HepG2 (cell line): ENCODE measurements at regions not wholly inside any gene's neighbourhood (a gene's known extent, or its start where the extent isn't known, plus 50 kb on each side); places are given as distances from the start of the nearest gene placed in this dataset.

Source experiments
- ATAC-seq: fragments of 200-7000 bp; cut with Tn5 transposase; 3 replicates; pipeline ENCODE4 v1.9.1; 2020; ENCODE audit warnings: mild to moderate bottlenecking, moderate library complexity
- BruUV-seq: library from RNA; stranded (reverse); fragments of 400-500 nt; replicated peaks from 2 replicates; lab custom pipeline; 2021; lab: Mats Ljungman, UMichigan
- CTCF ChIA-PET: fragments of 300-600 bp; formaldehyde crosslinking; extraction: SDS; loops from one replicate; lab custom pipeline; 2021; ENCODE audit warnings: low total read pairs, inconsistent platforms, low intra/inter-chr PET ratio; lab: Yijun Ruan, JAX
- POLR2A ChIA-PET: fragments of 350-600 bp; sonication (Branson Sonifier 250); formaldehyde crosslinking; loops from one replicate; lab custom pipeline; 2020; ENCODE audit warnings: antibody characterized with exemption, inconsistent platforms; lab: Yijun Ruan, JAX
- DNase-seq: peaks from one replicate; pipeline ENCODE4 v3.0.0-alpha.2; 2015; ENCODE audit warnings: low spot score
- FAIRE-seq: peaks from 3 replicates; lab custom pipeline; 2011; peaks lifted over from hg19 to GRCh38; lab: Jason Lieb, UNC
- H2AFZ ChIP-seq: one replicate; pipeline ENCODE4 v1.6.1; 2011; ENCODE audit warnings: low read length, inconsistent platforms
- H3K27ac ChIP-seq: fragments of 300-600 bp; 3 replicates; pipeline ENCODE4 v1.8.0; 2011; ENCODE audit warnings: mixed run types, mild to moderate bottlenecking, mixed read lengths, low read length, inconsistent platforms; ENCODE audit not compliant: insufficient read depth; ENCODE audit errors: extremely low read length
- H3K27me3 ChIP-seq, 2 experiments: fragments of 200-600 bp in 1 of 2; 2 replicates in 1 of 2; 3 replicates in 1 of 2; pipeline versions ENCODE4 v1.6.0 to v1.8.0; 2011; ENCODE audit warnings: low read length in 2 of 2, mild to moderate bottlenecking in 2 of 2, moderate library complexity in 2 of 2, inconsistent platforms in 1 of 2; ENCODE audit not compliant: insufficient read depth in 2 of 2, control insufficient read depth in 1 of 2
- H3K36me3 ChIP-seq, 2 experiments: fragments of 200-600 bp in 1 of 2; replicated peaks in 1 of 2; 2 replicates in 1 of 2; 3 replicates in 1 of 2; pipeline versions ENCODE4 v1.5.1 to v1.8.0; 2011; ENCODE audit warnings: low read length in 2 of 2, inconsistent platforms in 1 of 2; ENCODE audit not compliant: insufficient read depth in 2 of 2, control insufficient read depth in 1 of 2
- H3K4me1 ChIP-seq: 2 replicates; pipeline ENCODE4 v1.5.1; 2012; ENCODE audit warnings: low read length, inconsistent platforms; ENCODE audit not compliant: insufficient read depth
- H3K4me2 ChIP-seq: 2 replicates; pipeline ENCODE4 v1.6.0; 2011; ENCODE audit warnings: low read depth, low read length, inconsistent platforms
- H3K4me3 ChIP-seq, 3 experiments: fragments of 200-600 bp in 1 of 3; sonication (generic), shearing (Covaris generic) in 1 of 3; replicated peaks in 1 of 3; 2 replicates each; pipeline ENCODE4 v1.5.1; 2011 to 2016; ENCODE audit warnings: low read length in 3 of 3, inconsistent platforms in 2 of 3, low read depth in 2 of 3, mild to moderate bottlenecking in 2 of 3, control low read depth in 1 of 3, mixed read lengths in 1 of 3; ENCODE audit not compliant: insufficient read depth in 1 of 3
- H3K79me2 ChIP-seq: one replicate; pipeline ENCODE4 v1.6.1; 2011; ENCODE audit warnings: low read length, inconsistent platforms; ENCODE audit not compliant: insufficient read depth
- H3K9ac ChIP-seq: 2 replicates; pipeline ENCODE4 v1.6.0; 2011; ENCODE audit warnings: mild to moderate bottlenecking, low read depth, low read length, inconsistent platforms; ENCODE audit not compliant: insufficient read depth
- H3K9me3 ChIP-seq: 2 replicates; pipeline ENCODE4 v1.5.1; 2012; ENCODE audit warnings: mild to moderate bottlenecking, low read length
- H4K20me1 ChIP-seq: 2 replicates; pipeline ENCODE4 v1.6.0; 2011; ENCODE audit warnings: inconsistent platforms, mild to moderate bottlenecking, low read length, moderate library complexity; ENCODE audit not compliant: insufficient read depth
- AGO2 ChIP-seq: fragments of 200-400 bp; formaldehyde crosslinking; optimal IDR thresholded peaks from 2 replicates; pipeline ENCODE3; 2017; ENCODE audit warnings: mild to moderate bottlenecking, low read depth, low read length, moderate library complexity
- HOXA9 ChIP-seq: sonication (generic); formaldehyde crosslinking; IDR thresholded peaks from 2 replicates; pipeline ENCODE4 v1.8.1; 2022; ENCODE audit warnings: missing genetic modification reagents, mild to moderate bottlenecking, moderate library complexity, borderline replicate concordance
- ISL2 ChIP-seq: sonication (generic); formaldehyde crosslinking; IDR thresholded peaks from 2 replicates; pipeline ENCODE4 v1.5.0; 2020; ENCODE audit warnings: missing genetic modification reagents
- JUNB ChIP-seq: sonication (generic); formaldehyde crosslinking; IDR thresholded peaks from 2 replicates; pipeline ENCODE4 v1.8.0; 2022; ENCODE audit warnings: missing genetic modification reagents, mild to moderate bottlenecking, borderline replicate concordance
- KLF9 ChIP-seq: IDR thresholded peaks from 2 replicates; pipeline ENCODE4 v1.6.1; 2016; ENCODE audit warnings: low read depth
- KMT2B ChIP-seq: IDR thresholded peaks from 2 replicates; pipeline ENCODE4 v1.6.1; 2016; ENCODE audit warnings: missing genetic modification reagents, missing compliant biosample characterization
- MATR3 ChIP-seq: sonication (generic); formaldehyde crosslinking; IDR thresholded peaks from 2 replicates; pipeline ENCODE4 v1.4.0; 2020; ENCODE audit warnings: missing genetic modification reagents
- NFKBIZ ChIP-seq: IDR thresholded peaks from 2 replicates; pipeline ENCODE4 v1.6.1; 2018; ENCODE audit warnings: missing genetic modification reagents, missing compliant biosample characterization
- NR2F6 ChIP-seq, 2 experiments: IDR thresholded peaks; 2 replicates each; pipeline ENCODE4 v1.6.1; 2016; ENCODE audit warnings: antibody characterized with exemption in 1 of 2, mild to moderate bottlenecking in 1 of 2
- RNF219 ChIP-seq: sonication (generic); formaldehyde crosslinking; IDR thresholded peaks from 2 replicates; pipeline ENCODE4 v1.5.0; 2020; ENCODE audit warnings: mild to moderate bottlenecking, missing genetic modification reagents
- U2AF1 ChIP-seq: fragments of 200-400 bp; formaldehyde crosslinking; optimal IDR thresholded peaks from 2 replicates; pipeline ENCODE3; 2017; ENCODE audit warnings: mild to moderate bottlenecking, low read depth, low read length
- ZBTB1 ChIP-seq: sonication (generic); formaldehyde crosslinking; IDR thresholded peaks from 2 replicates; pipeline ENCODE4 v1.4.0; 2020; ENCODE audit warnings: missing genetic modification reagents, borderline replicate concordance
- WGBS: methylation state at CpG from one replicate; pipeline ENCODE4 v1.1.6; 2017; ENCODE audit warnings: low lambda C conversion rate; 5-methylcytosine and 5-hydroxymethylcytosine counted together
- in situ Hi-C: cut with HindIII; loops from 2 replicates; pipeline ENCODE4 v1.10.0; 2017; ENCODE audit warnings: low pct_unique_long_range_greater_than_20kb; ENCODE audit not compliant: extremely low pct_ligation_motif_present
- intact Hi-C: fragments of 100-400 bp; cut with micrococcal nuclease; formaldehyde crosslinking; loops from one replicate; pipeline ENCODE4 v1.10.0; 2022; ENCODE audit not compliant: unreplicated experiment
- TF ChIP-seq, protein P1 (sequence below): sonication (generic); formaldehyde crosslinking; IDR thresholded peaks from 2 replicates; pipeline ENCODE4 v1.8.1; 2022; ENCODE audit warnings: mild to moderate bottlenecking, missing genetic modification reagents

- ChIA-PET POLR2A (no interaction called here), CTCF (no interaction called here)
- TF ChIP-seq MATR3 (CRISPR knock-in tag) (no peak), KMT2B (CRISPR knock-in tag) (no peak), U2AF1 (no peak), KLF9 (CRISPR knock-in tag) (no peak), JUNB (CRISPR knock-in tag) (no peak), NFKBIZ (no peak), ISL2 (CRISPR knock-in tag) (no peak), AGO2 (no peak)
- TF ChIP-seq, protein P1, sequence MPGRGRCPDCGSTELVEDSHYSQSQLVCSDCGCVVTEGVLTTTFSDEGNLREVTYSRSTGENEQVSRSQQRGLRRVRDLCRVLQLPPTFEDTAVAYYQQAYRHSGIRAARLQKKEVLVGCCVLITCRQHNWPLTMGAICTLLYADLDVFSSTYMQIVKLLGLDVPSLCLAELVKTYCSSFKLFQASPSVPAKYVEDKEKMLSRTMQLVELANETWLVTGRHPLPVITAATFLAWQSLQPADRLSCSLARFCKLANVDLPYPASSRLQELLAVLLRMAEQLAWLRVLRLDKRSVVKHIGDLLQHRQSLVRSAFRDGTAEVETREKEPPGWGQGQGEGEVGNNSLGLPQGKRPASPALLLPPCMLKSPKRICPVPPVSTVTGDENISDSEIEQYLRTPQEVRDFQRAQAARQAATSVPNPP: no peak
- Histone ChIP-seq H4K20me1 (no peaks in the 10 kb centered on the region), H3K4me1 (no peaks in the 10 kb centered on the region), H3K9ac (no peak overlapping the region), H2AFZ (no peak overlapping the region), H3K79me2 (no peaks in the 10 kb centered on the region), H3K4me2 (no peak overlapping the region), H3K4me3 (no peak overlapping the region), H3K9me3 (peaks cover 83% of the 10 kb centered on the region), H3K36me3 (no peaks in the 10 kb centered on the region), H3K27ac (no peak overlapping the region), H3K27me3 (no peaks in the 10 kb centered on the region)
- intact Hi-C loops (no loop called here), in situ Hi-C loops (no loop called here)
- no peak for FAIRE-seq
- no TSS peak for BruUV-seq
- no peak for ATAC-seq
- WGBS: 37% methylated on average over 5 of the region's 5 CpGs
- no peak for DNase-seq
Measured at GRCh38 chr21:25457946-25458345, 149.3 kb downstream of the MRPL39 start.

- Histone ChIP-seq H3K4me1 (no peaks in the 10 kb centered on the region), H3K27ac (no peak overlapping the region), H3K4me2 (no peak overlapping the region), H4K20me1 (no peaks in the 10 kb centered on the region), H3K9me3 (peaks cover 81% of the 10 kb centered on the region), H3K4me3 (no peak overlapping the region), H3K9ac (no peak overlapping the region), H3K36me3 (no peaks in the 10 kb centered on the region), H3K27me3 (no peaks in the 10 kb centered on the region), H3K79me2 (no peaks in the 10 kb centered on the region), H2AFZ (no peak overlapping the region)
- CTCF ChIA-PET: no interaction called here
- FAIRE-seq: no peak
- in situ Hi-C loops: no loop called here
- DNase-seq: no peak
- BruUV-seq: no TSS peak
- POLR2A ChIA-PET: no interaction called here
- 0% methylated on average over 1 of the region's 1 CpG for WGBS
- intact Hi-C loops: no loop called here
- no peak for ATAC-seq
- TF ChIP-seq HOXA9 (CRISPR knock-in tag) (no peak), NR2F6 (IDR thresholded peaks at IDR 0.05) (no peak), NR2F6 (CRISPR knock-in tag; IDR thresholded peaks at IDR 0.05) (no peak), ZBTB1 (no peak), RNF219 (CRISPR knock-in tag) (no peak)
Measured at GRCh38 chr21:25457411-25457810, 149.9 kb downstream of the MRPL39 start.
